D721Med (cell line): ENCODE measurements at regions not wholly inside any gene's neighbourhood (a gene's known extent, or its start where the extent isn't known, plus 50 kb on each side); places are given as distances from the start of the nearest gene placed in this dataset.

ENCODE experiments used
- DNase-seq: peaks from one replicate; pipeline ENCODE4 v3.0.0; 2011; ENCODE audit warnings: low spot score; ENCODE audit not compliant: insufficient read length
- FAIRE-seq: peaks from 2 replicates; lab custom pipeline; 2011; peaks lifted over from hg19 to GRCh38; lab: Jason Lieb, UNC
- TF ChIP-seq, protein P1 (sequence below): IDR thresholded peaks from 2 replicates; pipeline ENCODE4 v1.5.1; 2012; ENCODE audit warnings: mild to moderate bottlenecking, control low read depth; ENCODE audit not compliant: insufficient read depth; ENCODE audit errors: missing control alignments

DNA sequence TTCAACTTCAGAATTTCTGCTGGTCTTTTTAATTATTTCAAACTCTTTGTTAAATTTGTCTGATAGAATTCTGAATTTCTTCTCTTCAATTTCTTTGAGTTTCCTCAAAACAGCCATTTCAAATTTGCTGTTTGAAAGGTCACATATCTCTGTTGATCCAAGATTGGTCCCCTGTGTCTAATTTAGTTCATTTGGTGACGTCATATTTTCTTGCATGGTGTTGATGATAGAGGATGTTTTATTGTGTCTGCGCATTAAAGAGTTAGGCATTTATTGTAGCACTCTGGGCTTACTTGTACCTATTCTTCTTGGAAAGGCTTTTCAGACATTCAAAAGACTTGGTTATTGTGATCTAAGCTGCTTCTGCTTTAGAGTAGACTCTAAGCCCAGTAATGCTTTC lies 698.4 kb upstream of the LRRTM1 start:
- TF ChIP-seq, protein P1, sequence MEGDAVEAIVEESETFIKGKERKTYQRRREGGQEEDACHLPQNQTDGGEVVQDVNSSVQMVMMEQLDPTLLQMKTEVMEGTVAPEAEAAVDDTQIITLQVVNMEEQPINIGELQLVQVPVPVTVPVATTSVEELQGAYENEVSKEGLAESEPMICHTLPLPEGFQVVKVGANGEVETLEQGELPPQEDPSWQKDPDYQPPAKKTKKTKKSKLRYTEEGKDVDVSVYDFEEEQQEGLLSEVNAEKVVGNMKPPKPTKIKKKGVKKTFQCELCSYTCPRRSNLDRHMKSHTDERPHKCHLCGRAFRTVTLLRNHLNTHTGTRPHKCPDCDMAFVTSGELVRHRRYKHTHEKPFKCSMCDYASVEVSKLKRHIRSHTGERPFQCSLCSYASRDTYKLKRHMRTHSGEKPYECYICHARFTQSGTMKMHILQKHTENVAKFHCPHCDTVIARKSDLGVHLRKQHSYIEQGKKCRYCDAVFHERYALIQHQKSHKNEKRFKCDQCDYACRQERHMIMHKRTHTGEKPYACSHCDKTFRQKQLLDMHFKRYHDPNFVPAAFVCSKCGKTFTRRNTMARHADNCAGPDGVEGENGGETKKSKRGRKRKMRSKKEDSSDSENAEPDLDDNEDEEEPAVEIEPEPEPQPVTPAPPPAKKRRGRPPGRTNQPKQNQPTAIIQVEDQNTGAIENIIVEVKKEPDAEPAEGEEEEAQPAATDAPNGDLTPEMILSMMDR, result no peak
- no peak for DNase-seq
- FAIRE-seq, result no peak

DNA sequence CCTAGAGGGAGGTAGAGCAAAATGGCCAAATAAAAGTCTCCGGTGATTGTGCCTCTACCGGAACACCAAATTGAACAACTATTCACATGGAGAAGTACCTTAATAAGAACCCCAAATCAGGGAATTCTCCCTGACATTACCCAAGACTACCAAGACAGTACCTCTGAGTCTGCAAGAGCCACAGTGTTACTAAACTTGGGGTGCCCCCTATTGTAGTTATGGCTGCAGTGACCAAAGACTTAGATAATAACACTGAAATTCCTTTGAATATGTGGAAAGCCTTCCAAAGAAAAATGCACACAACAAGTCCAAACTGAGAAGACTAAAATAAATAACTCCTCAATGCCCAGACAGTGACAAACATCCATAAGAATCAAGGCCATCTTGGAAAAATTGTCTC lies 682.9 kb upstream of the LRRTM1 start:
- FAIRE-seq, result no peak
- DNase-seq, result no peak
- TF ChIP-seq, protein P1, result no peak

DNA sequence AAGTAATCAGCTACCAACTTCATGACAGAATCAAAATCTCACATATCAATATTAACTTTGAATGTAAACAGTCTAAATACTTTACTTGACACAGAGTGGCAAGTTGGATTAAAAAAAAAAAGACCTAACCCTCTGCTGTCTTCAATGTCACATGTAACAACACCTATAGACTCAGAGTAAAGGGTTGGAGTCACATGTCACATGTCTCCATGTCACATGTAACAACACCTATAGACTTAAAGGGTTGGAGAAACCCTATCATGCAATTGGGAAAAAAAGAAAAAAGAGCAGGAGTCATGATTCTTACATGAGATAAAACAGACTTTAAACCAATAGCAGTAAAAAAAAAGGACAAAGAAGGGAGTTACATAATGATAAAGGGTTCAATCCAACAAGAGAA lies 665.3 kb upstream of the LRRTM1 start:
- TF ChIP-seq, protein P1, result no peak
- no peak for DNase-seq
- no peak for FAIRE-seq

DNA sequence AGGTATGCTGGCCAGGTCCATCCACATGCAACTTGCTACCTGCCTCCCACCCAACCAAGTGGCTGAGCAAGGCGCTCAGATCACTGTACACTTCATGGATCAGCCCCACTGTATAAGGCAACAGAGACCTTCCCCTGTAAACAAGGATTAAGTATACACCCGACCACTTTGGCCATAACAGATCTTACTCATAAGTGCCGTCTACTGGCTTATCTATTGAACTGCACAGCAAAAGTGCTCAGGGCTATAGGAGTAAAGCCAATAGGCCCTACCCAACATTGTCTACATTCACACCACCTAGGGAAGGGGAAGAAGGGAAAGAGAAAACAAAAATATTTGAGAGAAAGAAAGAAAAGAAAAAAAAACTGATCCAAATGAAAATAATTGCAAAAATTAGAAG lies 663.9 kb upstream of the LRRTM1 start:
- FAIRE-seq (no peak), DNase-seq (no peak)
- TF ChIP-seq, protein P1, result no peak

DNA sequence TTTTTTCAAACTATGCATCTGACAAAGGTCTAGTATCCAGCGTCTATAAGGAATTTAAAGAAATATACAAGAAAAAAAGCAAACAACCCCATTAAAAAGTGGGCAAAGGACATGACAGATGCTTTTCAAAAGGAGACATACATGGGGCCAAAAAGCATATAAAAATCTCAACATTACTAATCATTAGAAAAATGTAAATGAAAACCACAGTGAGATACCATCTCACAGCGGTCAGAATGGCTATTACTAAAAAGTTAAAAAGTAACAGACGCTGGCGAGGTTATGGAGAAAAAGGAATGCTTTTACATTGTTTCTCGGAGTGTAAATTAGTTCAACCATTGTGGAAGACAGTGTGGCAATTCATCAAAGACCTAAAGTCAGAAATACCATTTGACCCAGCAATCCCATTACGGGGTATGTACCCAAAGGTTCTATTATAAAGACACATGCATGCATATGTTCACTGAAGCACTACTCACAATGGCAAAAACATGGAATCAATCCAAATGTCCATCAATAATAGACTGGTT lies 643.1 kb upstream of the LRRTM1 start:
- FAIRE-seq, result no peak
- TF ChIP-seq, protein P1, result no peak

DNA sequence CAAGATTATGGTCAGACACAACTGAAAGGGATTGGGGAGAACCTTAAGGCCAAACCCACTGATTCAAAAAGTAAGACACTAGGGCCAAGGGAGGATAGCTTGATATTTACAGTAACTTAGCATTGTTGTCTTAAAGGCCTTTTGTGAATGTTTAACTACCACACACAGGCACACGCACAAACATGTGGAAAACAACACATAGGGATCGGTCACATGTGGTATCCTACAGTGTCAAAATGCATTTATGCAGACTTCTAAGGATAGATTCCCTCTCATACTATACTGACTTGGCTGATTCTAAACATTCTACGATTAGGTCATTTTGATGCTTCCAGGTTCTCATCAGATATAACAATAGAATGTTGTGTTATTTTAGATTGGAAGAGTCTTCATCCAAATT lies 638.9 kb upstream of the LRRTM1 start:
- FAIRE-seq (no peak), DNase-seq (no peak)
- TF ChIP-seq, protein P1, result no peak

More for the DNA sequence above, 643.1 kb upstream of the LRRTM1 start:
- DNase-seq, result no peak

DNA sequence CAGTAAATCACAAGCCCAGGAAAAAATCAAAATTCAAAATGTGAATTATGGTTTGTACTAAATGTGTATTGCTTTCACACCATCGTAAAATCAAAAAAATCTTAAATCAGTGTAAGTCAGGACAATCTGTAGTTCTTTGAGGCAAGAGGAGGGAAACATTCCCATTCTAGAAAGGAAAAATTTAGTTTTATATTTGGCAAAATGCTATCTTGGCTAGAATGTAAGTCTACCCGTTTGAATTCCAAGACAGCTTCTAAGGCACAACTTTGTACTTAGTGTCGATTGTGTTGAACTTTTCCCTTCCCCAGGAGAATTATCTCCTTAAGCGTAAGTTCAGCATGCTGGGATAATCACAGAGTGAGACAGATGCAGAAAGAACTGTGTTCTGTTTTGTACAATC lies 638.2 kb upstream of the LRRTM1 start:
- TF ChIP-seq, protein P1, result no peak
- no peak for FAIRE-seq
- DNase-seq, result no peak
